GM23338 (cell line): ENCODE measurements at regions not wholly inside any gene's neighbourhood (a gene's known extent, or its start where the extent isn't known, plus 50 kb on each side); places are given as distances from the start of the nearest gene placed in this dataset.

Source experiments
- ATAC-seq: fragments of 200-7000 bp; cut with Tn5 transposase; 3 replicates; pipeline ENCODE4 v1.9.1; 2020
- DNase-seq: peaks from one replicate; pipeline ENCODE4 v3.0.0-alpha.2; 2015; ENCODE audit warnings: low spot score
- H2AFZ ChIP-seq: fragments of 200-600 bp; sonication (generic); 2 replicates; pipeline ENCODE4 v1.8.0; 2016; ENCODE audit warnings: antibody characterized with exemption, mild to moderate bottlenecking, moderate library complexity
- H3F3A ChIP-seq: fragments of 200-600 bp; sonication (generic); replicated peaks from 2 replicates; pipeline ENCODE4 v1.8.0; 2017; ENCODE audit warnings: antibody characterized with exemption, mixed run types, low read depth
- H3K27ac ChIP-seq: fragments of 200-600 bp; sonication (generic); 2 replicates; pipeline ENCODE4 v1.6.1; 2016; ENCODE audit warnings: low read depth
- H3K27me3 ChIP-seq: fragments of 200-600 bp; sonication (generic); 2 replicates; pipeline ENCODE4 v1.8.0; 2016; ENCODE audit warnings: mild to moderate bottlenecking, mixed run types, moderate library complexity; ENCODE audit not compliant: insufficient read depth
- H3K36me3 ChIP-seq: fragments of 200-600 bp; sonication (generic); 2 replicates; pipeline ENCODE4 v1.8.0; 2016; ENCODE audit warnings: mild to moderate bottlenecking; ENCODE audit not compliant: insufficient read depth
- H3K4me1 ChIP-seq: fragments of 200-600 bp; sonication (generic); 2 replicates; pipeline ENCODE4 v1.8.0; 2016; ENCODE audit warnings: mild to moderate bottlenecking, moderate library complexity; ENCODE audit not compliant: insufficient read depth
- H3K4me2 ChIP-seq: fragments of 200-600 bp; sonication (generic); 2 replicates; pipeline ENCODE4 v1.7.1; 2017; ENCODE audit warnings: mixed run types
- H3K4me3 ChIP-seq: fragments of 200-600 bp; sonication (generic); 2 replicates; pipeline ENCODE4 v1.6.1; 2016; ENCODE audit warnings: mixed run types
- H3K79me2 ChIP-seq: fragments of 200-600 bp; sonication (generic); replicated peaks from 2 replicates; pipeline ENCODE4 v1.8.0; 2017; ENCODE audit warnings: mild to moderate bottlenecking; ENCODE audit not compliant: insufficient read depth
- H3K9me2 ChIP-seq: fragments of 200-600 bp; sonication (generic); 2 replicates; pipeline ENCODE4 v1.8.0; 2017; ENCODE audit not compliant: insufficient read depth
- H4K20me1 ChIP-seq: fragments of 200-600 bp; sonication (generic); replicated peaks from 2 replicates; pipeline ENCODE4 v1.8.0; 2017; ENCODE audit warnings: mild to moderate bottlenecking; ENCODE audit not compliant: insufficient read depth
- H3K27ac Mint-ChIP-seq: 2 replicates; pipeline ENCODE4 v1.8.0; 2020; ENCODE audit warnings: inconsistent platforms, mild to moderate bottlenecking, moderate library complexity, mixed read lengths
- H3K27me3 Mint-ChIP-seq: 3 replicates; pipeline ENCODE4 v1.8.0; 2022; ENCODE audit warnings: low read depth, mild to moderate bottlenecking, moderate library complexity, mixed read lengths, inconsistent platforms; ENCODE audit not compliant: insufficient read depth, poor library complexity
- H3K36me3 Mint-ChIP-seq: 3 replicates; pipeline ENCODE4 v1.8.0; 2021; ENCODE audit warnings: low read depth, mild to moderate bottlenecking, inconsistent platforms, moderate library complexity, mixed read lengths
- H3K4me1 Mint-ChIP-seq: 3 replicates; pipeline ENCODE4 v1.8.0; 2020; ENCODE audit warnings: mild to moderate bottlenecking, inconsistent platforms, mixed read lengths
- H3K4me3 Mint-ChIP-seq: 3 replicates; pipeline ENCODE4 v1.8.0; 2021; ENCODE audit warnings: moderate library complexity, mild to moderate bottlenecking, inconsistent platforms, mixed read lengths
- H3K9me3 Mint-ChIP-seq: 3 replicates; pipeline ENCODE4 v1.8.0; 2020; ENCODE audit warnings: moderate library complexity, mild to moderate bottlenecking, inconsistent platforms, mixed read lengths
- EZH2 ChIP-seq: fragments of 200-600 bp; sonication (generic); IDR thresholded peaks from one replicate; pipeline ENCODE4 v1.8.0; 2017; ENCODE audit warnings: antibody characterized with exemption, mild to moderate bottlenecking, low read depth; ENCODE audit not compliant: unreplicated experiment
- EZH2phosphoT487 ChIP-seq: fragments of 200-600 bp; sonication (generic); IDR thresholded peaks from one replicate; pipeline ENCODE4 v1.8.1; 2018; ENCODE audit warnings: antibody characterized with exemption; ENCODE audit not compliant: unreplicated experiment
- NANOG ChIP-seq: IDR thresholded peaks from 2 replicates; pipeline ENCODE4 v1.6.1; 2016; ENCODE audit warnings: antibody characterized with exemption, borderline replicate concordance
- POLR2AphosphoS5 ChIP-seq: IDR thresholded peaks from 2 replicates; pipeline ENCODE4 v1.6.1; 2016; ENCODE audit warnings: antibody characterized with exemption, low read depth
- REST ChIP-seq: IDR thresholded peaks from one replicate; pipeline ENCODE4 v1.6.1; 2018; ENCODE audit warnings: antibody characterized with exemption; ENCODE audit not compliant: unreplicated experiment
- STAT1 ChIP-seq: IDR thresholded peaks from one replicate; pipeline ENCODE4 v1.6.1; 2016; ENCODE audit warnings: antibody characterized with exemption; ENCODE audit not compliant: unreplicated experiment
- ZNF331 ChIP-seq: fragments of 250-450 bp; sonication (Bioruptor Pico); IDR thresholded peaks from 2 replicates; pipeline ENCODE4 v1.5.0; 2020; ENCODE audit warnings: low read depth, mild to moderate bottlenecking, moderate library complexity
- ZNF462 ChIP-seq: fragments of 250-450 bp; sonication (Bioruptor Pico); IDR thresholded peaks from 2 replicates; pipeline ENCODE4 v1.5.0; 2020; ENCODE audit warnings: mild to moderate bottlenecking, moderate library complexity
- TF ChIP-seq, protein P1 (sequence below), 2 experiments: fragments of 200-600 bp in 1 of 2; sonication (generic) in 1 of 2; conservative IDR thresholded peaks; 2 replicates each; pipeline versions ENCODE4 v1.5.1 to v1.6.1; 2016 to 2017; ENCODE audit warnings: antibody characterized with exemption in 2 of 2, low read depth in 2 of 2, mild to moderate bottlenecking in 2 of 2, moderate library complexity in 1 of 2
- TF ChIP-seq, protein P2 (sequence below): IDR thresholded peaks from 2 replicates; pipeline ENCODE4 v1.6.1; 2016; ENCODE audit warnings: antibody characterized with exemption

DNA sequence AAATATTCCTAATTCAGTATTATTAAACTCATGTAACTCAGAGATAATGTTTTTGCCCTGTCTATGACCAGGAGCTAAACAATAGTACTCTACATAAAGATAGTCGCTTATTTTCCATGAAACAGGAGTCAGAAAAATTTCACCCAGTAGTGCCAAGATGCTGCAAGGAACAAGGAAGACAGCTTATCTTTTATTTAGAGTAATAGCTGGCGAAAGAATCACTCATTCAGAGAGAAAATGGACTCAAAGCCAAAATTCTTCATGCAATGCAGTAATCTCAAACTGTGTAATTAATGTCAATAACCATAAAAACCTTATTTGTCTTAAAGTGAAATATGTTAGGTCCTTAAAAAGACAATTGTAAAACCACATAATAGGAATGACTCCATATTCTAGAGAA lies 477.8 kb downstream of the ANKRD50 start (continued):
- TF ChIP-seq ZNF462: no peak

DNA sequence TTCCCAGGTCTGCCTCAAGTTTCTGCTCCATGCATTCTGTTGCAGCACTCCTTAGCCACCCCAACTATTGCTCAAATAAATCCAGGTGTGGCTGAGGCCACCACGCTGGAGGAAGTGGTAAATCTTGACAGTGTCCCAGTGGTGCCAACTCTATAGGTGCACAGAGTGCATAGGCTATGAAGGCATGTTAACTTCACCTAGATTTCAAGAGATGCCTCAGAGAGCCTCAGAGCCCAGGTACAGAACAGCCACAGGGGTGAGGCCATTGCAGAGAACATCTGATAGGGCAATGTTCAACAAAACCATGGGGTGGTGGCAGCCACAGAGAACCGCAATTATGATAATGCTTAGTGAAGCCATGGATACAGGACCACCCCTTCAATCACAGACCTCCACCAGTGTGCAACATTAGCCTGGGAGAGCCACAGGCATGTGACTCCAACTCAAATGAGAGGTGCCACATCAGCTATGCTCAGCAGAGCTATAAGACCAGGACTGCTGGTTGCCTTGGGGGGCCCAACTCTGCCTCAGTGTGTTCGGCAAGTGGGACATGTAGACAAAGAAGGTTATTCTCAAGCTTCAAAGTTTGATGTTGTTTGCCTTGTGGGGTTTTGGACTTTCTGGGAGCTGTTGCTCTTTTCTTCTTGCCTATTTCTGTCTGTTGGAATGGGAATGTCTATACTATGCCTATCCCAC lies 468.7 kb downstream of the ANKRD50 start:
- H3K36me3 ChIP-seq: no peaks in the 10 kb centered on the region
- H4K20me1 ChIP-seq: no peaks in the 10 kb centered on the region
- no peaks in the 10 kb centered on the region for H3K27me3 ChIP-seq
- no peaks in the 10 kb centered on the region; the same call in 1 of the 2 replicates for H3K79me2 ChIP-seq
- H3K4me3 Mint-ChIP-seq: no peak overlapping the region
- H3F3A ChIP-seq: no peaks in the 10 kb centered on the region
- H3K27ac Mint-ChIP-seq: no peak overlapping the region
- DNase-seq (no peak), ATAC-seq (no peak)
- H3K4me2 ChIP-seq: no peak overlapping the region
- no peaks in the 10 kb centered on the region for H3K4me1 Mint-ChIP-seq
- no peak overlapping the region for H3K27ac ChIP-seq
- no peaks in the 10 kb centered on the region for H3K27me3 Mint-ChIP-seq
- H3K36me3 Mint-ChIP-seq: no peaks in the 10 kb centered on the region
- H3K4me1 ChIP-seq: no peaks in the 10 kb centered on the region
- H3K9me3 Mint-ChIP-seq: peaks cover 18% of the 10 kb centered on the region
- no peak overlapping the region for H3K4me3 ChIP-seq
- no peaks in the 10 kb centered on the region; the same call in 1 of the 2 replicates for H3K9me2 ChIP-seq
- no peak overlapping the region for H2AFZ ChIP-seq
- TF ChIP-seq, protein P1, sequence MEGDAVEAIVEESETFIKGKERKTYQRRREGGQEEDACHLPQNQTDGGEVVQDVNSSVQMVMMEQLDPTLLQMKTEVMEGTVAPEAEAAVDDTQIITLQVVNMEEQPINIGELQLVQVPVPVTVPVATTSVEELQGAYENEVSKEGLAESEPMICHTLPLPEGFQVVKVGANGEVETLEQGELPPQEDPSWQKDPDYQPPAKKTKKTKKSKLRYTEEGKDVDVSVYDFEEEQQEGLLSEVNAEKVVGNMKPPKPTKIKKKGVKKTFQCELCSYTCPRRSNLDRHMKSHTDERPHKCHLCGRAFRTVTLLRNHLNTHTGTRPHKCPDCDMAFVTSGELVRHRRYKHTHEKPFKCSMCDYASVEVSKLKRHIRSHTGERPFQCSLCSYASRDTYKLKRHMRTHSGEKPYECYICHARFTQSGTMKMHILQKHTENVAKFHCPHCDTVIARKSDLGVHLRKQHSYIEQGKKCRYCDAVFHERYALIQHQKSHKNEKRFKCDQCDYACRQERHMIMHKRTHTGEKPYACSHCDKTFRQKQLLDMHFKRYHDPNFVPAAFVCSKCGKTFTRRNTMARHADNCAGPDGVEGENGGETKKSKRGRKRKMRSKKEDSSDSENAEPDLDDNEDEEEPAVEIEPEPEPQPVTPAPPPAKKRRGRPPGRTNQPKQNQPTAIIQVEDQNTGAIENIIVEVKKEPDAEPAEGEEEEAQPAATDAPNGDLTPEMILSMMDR (conservative IDR thresholded peaks at IDR 0.05; ENCODE audit: low read depth in 2 of 2): no peak
- TF ChIP-seq NANOG: no peak
- TF ChIP-seq EZH2: no peak
- TF ChIP-seq STAT1: no peak
- TF ChIP-seq REST: no peak
- TF ChIP-seq ZNF331 (CRISPR knock-in tag): no peak
- TF ChIP-seq, protein P2, sequence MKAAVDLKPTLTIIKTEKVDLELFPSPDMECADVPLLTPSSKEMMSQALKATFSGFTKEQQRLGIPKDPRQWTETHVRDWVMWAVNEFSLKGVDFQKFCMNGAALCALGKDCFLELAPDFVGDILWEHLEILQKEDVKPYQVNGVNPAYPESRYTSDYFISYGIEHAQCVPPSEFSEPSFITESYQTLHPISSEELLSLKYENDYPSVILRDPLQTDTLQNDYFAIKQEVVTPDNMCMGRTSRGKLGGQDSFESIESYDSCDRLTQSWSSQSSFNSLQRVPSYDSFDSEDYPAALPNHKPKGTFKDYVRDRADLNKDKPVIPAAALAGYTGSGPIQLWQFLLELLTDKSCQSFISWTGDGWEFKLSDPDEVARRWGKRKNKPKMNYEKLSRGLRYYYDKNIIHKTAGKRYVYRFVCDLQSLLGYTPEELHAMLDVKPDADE: no peak
- TF ChIP-seq EZH2phosphoT487: no peak
- no peak for TF ChIP-seq POLR2AphosphoS5
